Lower leg skin (tissue), 3 donors: ENCODE measurements at regions not wholly inside any gene's neighbourhood (a gene's known extent, or its start where the extent isn't known, plus 50 kb on each side); places are given as distances from the start of the nearest gene placed in this dataset.
"Not testable (repeated sequence)": the region's sequence is repeated elsewhere in the genome, so short reads cannot be mapped to it uniquely, and the experiment has no call there.

Source experiments
- POLR2A ChIP-seq, 2 donors: fragments of 450-650 bp; IDR thresholded peaks; one replicate each; pipeline ENCODE4 v1.6.1; 2016 to 2017; ENCODE audit warnings: antibody characterized with exemption in 2 of 2, mild to moderate bottlenecking in 1 of 2, moderate library complexity in 1 of 2
- TF ChIP-seq, protein P1 (sequence below), 3 donors: fragments of 450-650 bp; IDR thresholded peaks; one replicate each; pipeline ENCODE4 v1.5.1; 2016; ENCODE audit warnings: antibody characterized with exemption in 3 of 3, mild to moderate bottlenecking in 3 of 3, moderate library complexity in 2 of 3

DNA sequence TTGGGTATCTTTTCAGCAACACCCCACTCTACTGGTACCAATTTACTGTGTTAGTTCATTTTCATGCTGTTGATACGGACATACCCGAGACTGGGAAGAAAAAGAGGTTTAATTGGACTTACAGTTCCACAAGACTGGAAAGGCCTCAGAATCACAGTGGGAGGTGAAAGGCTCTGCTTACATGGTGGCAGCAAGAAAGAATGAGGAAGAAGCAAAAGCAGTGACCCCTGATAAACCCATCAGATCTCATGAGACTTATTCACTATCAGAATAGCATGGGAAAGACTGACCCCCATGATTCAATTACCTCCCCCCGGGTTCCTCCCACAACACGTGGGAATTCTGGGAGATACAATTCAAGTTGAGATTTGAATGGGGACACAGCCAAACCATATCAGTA lies 473.1 kb downstream of the RNF144A start:
- TF ChIP-seq, protein P1, sequence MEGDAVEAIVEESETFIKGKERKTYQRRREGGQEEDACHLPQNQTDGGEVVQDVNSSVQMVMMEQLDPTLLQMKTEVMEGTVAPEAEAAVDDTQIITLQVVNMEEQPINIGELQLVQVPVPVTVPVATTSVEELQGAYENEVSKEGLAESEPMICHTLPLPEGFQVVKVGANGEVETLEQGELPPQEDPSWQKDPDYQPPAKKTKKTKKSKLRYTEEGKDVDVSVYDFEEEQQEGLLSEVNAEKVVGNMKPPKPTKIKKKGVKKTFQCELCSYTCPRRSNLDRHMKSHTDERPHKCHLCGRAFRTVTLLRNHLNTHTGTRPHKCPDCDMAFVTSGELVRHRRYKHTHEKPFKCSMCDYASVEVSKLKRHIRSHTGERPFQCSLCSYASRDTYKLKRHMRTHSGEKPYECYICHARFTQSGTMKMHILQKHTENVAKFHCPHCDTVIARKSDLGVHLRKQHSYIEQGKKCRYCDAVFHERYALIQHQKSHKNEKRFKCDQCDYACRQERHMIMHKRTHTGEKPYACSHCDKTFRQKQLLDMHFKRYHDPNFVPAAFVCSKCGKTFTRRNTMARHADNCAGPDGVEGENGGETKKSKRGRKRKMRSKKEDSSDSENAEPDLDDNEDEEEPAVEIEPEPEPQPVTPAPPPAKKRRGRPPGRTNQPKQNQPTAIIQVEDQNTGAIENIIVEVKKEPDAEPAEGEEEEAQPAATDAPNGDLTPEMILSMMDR (IDR thresholded peaks at IDR 0.05) = not testable (repeated sequence)
- TF ChIP-seq POLR2A (IDR thresholded peaks at IDR 0.05) = not testable (repeated sequence)
